Kidney epithelial cell (primary cell): ENCODE measurements at regions not wholly inside any gene's neighbourhood (a gene's known extent, or its start where the extent isn't known, plus 50 kb on each side); places are given as distances from the start of the nearest gene placed in this dataset.

Source experiments
- DNase-seq: peaks from one replicate; pipeline ENCODE4 v3.0.0-alpha.2; 2010; ENCODE audit warnings: low read depth
- H3K27me3 ChIP-seq: 2 replicates; pipeline ENCODE4 v1.6.0; 2011; ENCODE audit warnings: low read length; ENCODE audit not compliant: control insufficient read depth, insufficient read depth
- H3K36me3 ChIP-seq: 2 replicates; pipeline ENCODE4 v1.5.1; 2011; ENCODE audit warnings: low read length; ENCODE audit not compliant: control insufficient read depth, insufficient read depth
- H3K4me3 ChIP-seq: 2 replicates; pipeline ENCODE4 v1.5.1; 2011; ENCODE audit warnings: low read depth, mild to moderate bottlenecking, control low read depth, low read length
- TF ChIP-seq, protein P1 (sequence below): IDR thresholded peaks from 2 replicates; pipeline ENCODE4 v1.5.1; 2011; ENCODE audit warnings: mild to moderate bottlenecking, moderate library complexity, low read length, control low read depth, inconsistent platforms; ENCODE audit not compliant: insufficient read depth, poor library complexity, severe bottlenecking

DNA sequence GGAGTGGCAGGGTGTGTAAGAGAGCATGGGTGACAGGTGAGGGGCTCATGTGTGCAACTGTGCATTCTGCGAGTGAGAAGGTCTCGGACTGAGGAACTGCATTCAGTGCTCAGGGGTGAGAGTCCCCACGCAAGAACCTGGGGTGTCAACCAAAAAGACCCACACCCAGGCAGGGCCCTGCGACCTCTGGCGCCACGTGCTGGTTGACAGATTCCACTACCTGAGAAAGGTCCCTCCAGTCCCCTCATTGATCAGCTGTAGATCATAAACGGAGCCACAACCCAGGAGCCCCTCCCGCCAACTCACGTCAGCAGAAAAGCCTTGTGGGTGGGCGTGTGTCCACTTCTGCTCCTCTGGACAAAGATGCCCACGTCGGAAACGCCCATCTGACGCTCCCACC, 98.7 kb downstream of the ASCL4 start:
- DNase-seq = no peak
- TF ChIP-seq, protein P1, sequence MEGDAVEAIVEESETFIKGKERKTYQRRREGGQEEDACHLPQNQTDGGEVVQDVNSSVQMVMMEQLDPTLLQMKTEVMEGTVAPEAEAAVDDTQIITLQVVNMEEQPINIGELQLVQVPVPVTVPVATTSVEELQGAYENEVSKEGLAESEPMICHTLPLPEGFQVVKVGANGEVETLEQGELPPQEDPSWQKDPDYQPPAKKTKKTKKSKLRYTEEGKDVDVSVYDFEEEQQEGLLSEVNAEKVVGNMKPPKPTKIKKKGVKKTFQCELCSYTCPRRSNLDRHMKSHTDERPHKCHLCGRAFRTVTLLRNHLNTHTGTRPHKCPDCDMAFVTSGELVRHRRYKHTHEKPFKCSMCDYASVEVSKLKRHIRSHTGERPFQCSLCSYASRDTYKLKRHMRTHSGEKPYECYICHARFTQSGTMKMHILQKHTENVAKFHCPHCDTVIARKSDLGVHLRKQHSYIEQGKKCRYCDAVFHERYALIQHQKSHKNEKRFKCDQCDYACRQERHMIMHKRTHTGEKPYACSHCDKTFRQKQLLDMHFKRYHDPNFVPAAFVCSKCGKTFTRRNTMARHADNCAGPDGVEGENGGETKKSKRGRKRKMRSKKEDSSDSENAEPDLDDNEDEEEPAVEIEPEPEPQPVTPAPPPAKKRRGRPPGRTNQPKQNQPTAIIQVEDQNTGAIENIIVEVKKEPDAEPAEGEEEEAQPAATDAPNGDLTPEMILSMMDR = no peak
- H3K4me3 ChIP-seq = no peak overlapping the region
- H3K27me3 ChIP-seq = peaks cover 9% of the 10 kb centered on the region
- H3K36me3 ChIP-seq = no peaks in the 10 kb centered on the region

DNA sequence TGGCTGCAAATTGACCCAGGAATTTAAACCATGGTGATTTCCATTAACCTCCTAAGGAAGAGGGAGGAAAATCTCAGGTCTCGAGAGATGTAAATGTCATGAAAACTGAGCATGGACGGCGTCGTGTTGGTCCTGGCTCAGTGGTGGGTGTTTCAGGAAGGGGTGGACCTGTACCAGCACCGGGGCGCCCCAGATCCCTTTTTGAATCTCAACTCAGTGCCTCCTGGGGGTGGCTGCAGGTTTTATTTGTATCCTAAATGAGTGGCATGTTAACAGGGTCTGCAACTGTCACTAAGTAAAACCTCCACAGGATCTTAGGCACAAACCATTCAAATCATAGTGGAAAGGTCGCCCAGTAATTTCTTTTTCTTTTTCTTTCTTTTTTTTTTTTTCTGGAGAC, 101.3 kb downstream of the ASCL4 start:
- no peak overlapping the region for H3K4me3 ChIP-seq
- H3K27me3 ChIP-seq = peaks cover 9% of the 10 kb centered on the region
- TF ChIP-seq, protein P1 = no peak
- H3K36me3 ChIP-seq = no peaks in the 10 kb centered on the region
- no peak for DNase-seq

DNA sequence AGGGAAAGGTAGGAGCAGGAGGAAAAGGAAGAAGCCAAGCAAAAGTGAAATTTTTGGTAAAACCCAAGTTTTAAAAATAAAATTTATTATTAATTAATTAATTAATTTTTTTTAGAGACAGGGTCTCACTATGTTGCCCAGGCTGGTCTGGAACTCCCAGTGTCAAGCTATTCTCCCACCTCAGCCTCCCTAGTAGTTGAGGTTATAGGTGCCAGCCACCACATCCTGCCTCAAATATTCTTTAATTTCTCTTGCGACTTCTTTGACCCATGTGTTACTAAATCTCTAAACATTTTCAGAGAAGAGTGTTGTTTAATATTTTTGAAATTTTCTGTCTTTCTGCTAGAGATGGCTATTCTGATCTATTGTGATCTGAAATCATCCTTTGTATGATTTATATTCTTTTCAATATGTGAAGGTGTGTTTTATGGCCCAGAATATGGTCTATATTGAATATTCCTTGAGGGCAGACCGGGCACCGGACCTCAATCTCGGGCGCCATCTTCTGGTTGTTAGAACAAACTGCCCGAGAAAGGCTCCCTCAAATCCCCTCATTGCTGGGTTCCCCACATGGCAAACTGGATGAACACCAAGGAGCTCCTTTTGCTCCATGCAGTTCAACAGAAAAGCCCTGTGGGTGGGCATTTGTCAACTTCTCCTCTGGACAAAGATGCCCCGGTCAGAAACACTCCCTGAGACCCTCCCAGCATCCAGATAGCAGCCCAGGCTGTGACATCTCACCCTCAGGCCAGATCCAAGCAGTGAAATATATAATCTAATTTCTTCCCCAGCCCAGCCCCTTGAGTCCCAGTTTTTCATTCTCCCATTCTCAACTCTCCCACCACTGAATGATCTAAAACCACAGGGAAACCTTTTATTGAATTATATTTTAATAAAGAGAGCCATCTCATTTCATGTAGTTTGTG, 110.5 kb downstream of the ASCL4 start:
- H3K27me3 ChIP-seq = peaks cover 4% of the 10 kb centered on the region
- H3K36me3 ChIP-seq = no peaks in the 10 kb centered on the region
- TF ChIP-seq, protein P1 = peak; percentile 91
- DNase-seq = no peak
- no peak overlapping the region for H3K4me3 ChIP-seq

DNA sequence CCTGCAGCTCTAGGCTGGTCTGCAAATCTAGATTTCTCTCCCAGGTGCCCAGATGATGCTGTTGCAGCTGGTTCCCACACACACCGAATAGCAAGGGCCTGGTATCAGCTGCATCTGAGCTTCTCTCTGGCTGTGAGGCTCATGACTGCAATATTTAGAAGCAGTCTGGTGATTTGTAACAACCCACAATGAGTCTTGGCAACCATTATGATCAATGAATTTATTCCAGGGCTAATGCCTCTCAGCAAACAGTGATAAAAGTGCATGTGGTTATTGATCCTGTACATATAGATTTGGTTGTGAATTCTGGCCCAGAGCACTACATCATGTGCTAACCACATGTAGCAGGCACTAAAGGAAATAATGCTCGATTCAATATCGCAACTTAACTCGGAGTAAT, 114.3 kb downstream of the ASCL4 start:
- no peak overlapping the region for H3K4me3 ChIP-seq
- no peaks in the 10 kb centered on the region for H3K36me3 ChIP-seq
- no peak for DNase-seq
- H3K27me3 ChIP-seq = no peaks in the 10 kb centered on the region
- TF ChIP-seq, protein P1 = no peak

DNA sequence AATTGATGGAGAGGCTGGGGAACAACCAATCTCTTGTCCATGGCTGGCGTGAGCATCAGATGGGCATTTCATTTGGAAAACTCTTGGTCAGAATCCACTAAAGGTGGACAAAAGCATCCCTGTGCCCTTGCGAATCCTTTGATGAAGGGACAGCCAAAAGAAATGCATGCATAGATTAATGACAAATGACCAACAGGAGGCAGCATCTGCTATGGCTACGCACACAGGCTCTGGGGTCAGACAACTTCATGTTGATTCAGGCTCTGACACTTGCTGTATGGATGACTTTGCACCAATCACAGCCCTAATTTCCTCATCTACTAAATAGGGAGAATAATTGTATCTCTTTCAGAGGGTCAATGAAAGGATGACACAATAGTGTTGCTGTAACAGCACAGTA, 117.5 kb downstream of the ASCL4 start:
- Histone ChIP-seq H3K4me3 (no peak overlapping the region), H3K27me3 (no peaks in the 10 kb centered on the region), H3K36me3 (no peaks in the 10 kb centered on the region)
- DNase-seq = no peak
- TF ChIP-seq, protein P1 = peak; percentile 7

DNA sequence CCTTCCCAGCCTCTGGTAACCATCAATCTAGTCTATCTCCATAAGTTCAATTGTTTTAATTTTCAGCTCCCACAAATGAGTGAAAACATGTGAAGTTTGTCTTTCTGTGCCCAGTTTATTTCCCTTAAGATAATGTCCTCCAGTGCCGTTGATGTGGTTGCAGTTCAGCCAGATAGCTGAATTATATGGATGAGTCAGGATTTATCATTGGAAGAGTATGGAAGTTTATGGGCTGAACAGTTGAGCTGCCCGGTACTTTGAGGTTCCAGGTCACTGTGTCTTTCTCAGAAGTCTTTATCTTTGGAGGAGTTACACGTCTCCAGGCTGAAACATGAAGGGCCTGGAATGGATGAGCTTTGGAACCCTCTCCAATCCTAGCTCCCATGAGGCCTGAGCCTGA, 120.1 kb downstream of the ASCL4 start:
- no peaks in the 10 kb centered on the region for H3K36me3 ChIP-seq
- no peak for DNase-seq
- no peaks in the 10 kb centered on the region for H3K27me3 ChIP-seq
- TF ChIP-seq, protein P1 = no peak
- no peak overlapping the region for H3K4me3 ChIP-seq
